ENCODE measurements at regions not wholly inside any gene's neighbourhood (a gene's known extent, or its start where the extent isn't known, plus 50 kb on each side); places are given as distances from the start of the nearest gene placed in this dataset.

GRCh38 chr2:166803373-166804000 lies 84.8 kb upstream of the XIRP2 start:
- Histone ChIP-seq H3K27ac (ENCODE audit: poor library complexity, severe bottlenecking) (no peak overlapping the region), H3K9me3 (ENCODE audit: severe bottlenecking) (no peaks in the 10 kb centered on the region), H3K36me3 (ENCODE audit: low read depth) (no peaks in the 10 kb centered on the region), H3K27me3 (ENCODE audit: insufficient read depth, poor library complexity, severe bottlenecking) (no peaks in the 10 kb centered on the region), H3K4me3 (ENCODE audit: severe bottlenecking) (no peak overlapping the region), H3K4me1 (ENCODE audit: insufficient read depth, poor library complexity, severe bottlenecking) (no peaks in the 10 kb centered on the region)
- ATAC-seq (ENCODE audit: low read depth) (no peak), DNase-seq (ENCODE audit: low spot score) (no peak)
- no peak for TF ChIP-seq CTCF (IDR thresholded peaks at IDR 0.05; ENCODE audit: poor library complexity, severe bottlenecking)

GRCh38 chr2:166802475-166802874 lies 85.8 kb upstream of the XIRP2 start:
- H3K4me1 ChIP-seq (ENCODE audit: insufficient read depth, poor library complexity, severe bottlenecking): no peaks in the 10 kb centered on the region
- no peak overlapping the region for H3K27ac ChIP-seq (ENCODE audit: poor library complexity, severe bottlenecking)
- no peaks in the 10 kb centered on the region for H3K27me3 ChIP-seq (ENCODE audit: insufficient read depth, poor library complexity, severe bottlenecking)
- no peak overlapping the region for H3K4me3 ChIP-seq (ENCODE audit: severe bottlenecking)
- H3K36me3 ChIP-seq (ENCODE audit: low read depth): no peaks in the 10 kb centered on the region
- ATAC-seq (ENCODE audit: low read depth): no peak
- DNase-seq (ENCODE audit: low spot score): no peak
- H3K9me3 ChIP-seq (ENCODE audit: severe bottlenecking): no peaks in the 10 kb centered on the region
- TF ChIP-seq CTCF (IDR thresholded peaks at IDR 0.05; ENCODE audit: poor library complexity, severe bottlenecking): no peak

GRCh38 chr2:166792808-166793207 lies 95.5 kb upstream of the XIRP2 start:
- DNase-seq (ENCODE audit: low spot score): no peak
- TF ChIP-seq CTCF (IDR thresholded peaks at IDR 0.05; ENCODE audit: poor library complexity, severe bottlenecking): no peak
- no peak overlapping the region for H3K27ac ChIP-seq (ENCODE audit: poor library complexity, severe bottlenecking)
- peaks cover 2% of the 10 kb centered on the region for H3K9me3 ChIP-seq (ENCODE audit: severe bottlenecking)
- no peak for ATAC-seq (ENCODE audit: low read depth)
- no peak overlapping the region for H3K4me3 ChIP-seq (ENCODE audit: severe bottlenecking)
- no peaks in the 10 kb centered on the region for H3K4me1 ChIP-seq (ENCODE audit: insufficient read depth, poor library complexity, severe bottlenecking)
- no peaks in the 10 kb centered on the region for H3K27me3 ChIP-seq (ENCODE audit: insufficient read depth, poor library complexity, severe bottlenecking)
- no peaks in the 10 kb centered on the region for H3K36me3 ChIP-seq (ENCODE audit: low read depth)

- H3K27ac ChIP-seq (ENCODE audit: poor library complexity, severe bottlenecking): no peak overlapping the region
- no peaks in the 10 kb centered on the region for H3K36me3 ChIP-seq (ENCODE audit: low read depth)
- DNase-seq (ENCODE audit: low spot score) (no peak), ATAC-seq (ENCODE audit: low read depth) (no peak)
- H3K4me3 ChIP-seq (ENCODE audit: severe bottlenecking): no peak overlapping the region
- peaks cover 2% of the 10 kb centered on the region for H3K9me3 ChIP-seq (ENCODE audit: severe bottlenecking)
- H3K27me3 ChIP-seq (ENCODE audit: insufficient read depth, poor library complexity, severe bottlenecking): peaks cover 3% of the 10 kb centered on the region
- TF ChIP-seq CTCF (IDR thresholded peaks at IDR 0.05; ENCODE audit: poor library complexity, severe bottlenecking): no peak
- no peaks in the 10 kb centered on the region for H3K4me1 ChIP-seq (ENCODE audit: insufficient read depth, poor library complexity, severe bottlenecking)
These were observed 101.6 kb upstream of the XIRP2 start for GRCh38 chr2:166786707-166787106.

- no peak overlapping the region for H3K4me3 ChIP-seq (ENCODE audit: severe bottlenecking)
- no peaks in the 10 kb centered on the region for H3K36me3 ChIP-seq (ENCODE audit: low read depth)
- no peaks in the 10 kb centered on the region for H3K9me3 ChIP-seq (ENCODE audit: severe bottlenecking)
- TF ChIP-seq CTCF (IDR thresholded peaks at IDR 0.05; ENCODE audit: poor library complexity, severe bottlenecking): no peak
- DNase-seq (ENCODE audit: low spot score) (no peak), ATAC-seq (ENCODE audit: low read depth) (no peak)
- H3K27ac ChIP-seq (ENCODE audit: poor library complexity, severe bottlenecking): no peak overlapping the region
- no peaks in the 10 kb centered on the region for H3K4me1 ChIP-seq (ENCODE audit: insufficient read depth, poor library complexity, severe bottlenecking)
- peaks cover 3% of the 10 kb centered on the region for H3K27me3 ChIP-seq (ENCODE audit: insufficient read depth, poor library complexity, severe bottlenecking)
These were observed 103.9 kb upstream of the XIRP2 start for GRCh38 chr2:166784296-166784946.

Measured in RWPE2 (cell line).